Stimulated activated CD8-positive, alpha-beta memory T cell treated with anti-CD3 and anti-CD28 coated beads, Interleukin-7, amount 100 ng/mL, for 4 hours (primary cell): ENCODE measurements at regions not wholly inside any gene's neighbourhood (a gene's known extent, or its start where the extent isn't known, plus 50 kb on each side); places are given as distances from the start of the nearest gene placed in this dataset.

ENCODE experiments used
- DNase-seq, 2 donors: peaks; one replicate each; pipeline ENCODE4 v3.0.0-alpha.2; 2020; ENCODE audit warnings: low read depth in 2 of 2

DNA sequence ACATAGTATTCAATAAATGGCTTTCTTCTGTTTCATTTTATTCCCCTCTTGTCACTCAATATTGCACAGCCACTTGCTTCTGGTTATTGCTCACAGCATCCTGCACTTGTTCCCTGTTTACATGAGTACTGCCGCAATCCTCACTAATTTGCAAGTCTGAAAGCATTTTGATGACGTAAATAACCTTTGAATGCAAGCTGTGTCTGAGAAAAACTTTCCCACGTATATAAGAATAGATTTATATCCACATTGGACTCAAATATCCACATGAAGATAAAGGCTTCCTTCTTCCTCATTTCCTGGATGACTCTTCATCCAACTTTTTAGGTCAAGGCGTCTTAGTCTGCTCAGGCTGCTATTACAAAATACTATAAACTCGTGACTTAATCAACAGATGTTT, 88.2 kb upstream of the DAP start:
- no peak for DNase-seq

DNA sequence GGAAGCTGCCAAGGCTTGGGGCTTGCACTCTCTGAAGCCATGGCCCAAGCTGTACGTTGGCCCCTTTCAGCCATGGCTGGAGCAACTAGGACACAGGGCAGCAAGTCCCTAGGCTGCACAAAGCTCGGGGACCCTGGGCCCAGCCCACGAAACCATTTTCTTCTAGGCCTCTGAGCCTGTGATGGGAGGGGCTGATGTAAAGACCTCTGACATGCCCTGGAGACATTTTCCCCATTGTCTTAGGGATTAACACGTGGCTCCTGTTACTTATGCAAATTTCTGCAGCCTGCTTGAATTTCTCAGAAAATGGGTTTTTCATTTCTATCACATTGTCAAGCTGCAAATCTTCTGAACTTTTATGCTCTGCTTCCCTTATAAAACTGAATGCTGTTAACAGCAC, 83.0 kb upstream of the DAP start:
- no peak for DNase-seq

DNA sequence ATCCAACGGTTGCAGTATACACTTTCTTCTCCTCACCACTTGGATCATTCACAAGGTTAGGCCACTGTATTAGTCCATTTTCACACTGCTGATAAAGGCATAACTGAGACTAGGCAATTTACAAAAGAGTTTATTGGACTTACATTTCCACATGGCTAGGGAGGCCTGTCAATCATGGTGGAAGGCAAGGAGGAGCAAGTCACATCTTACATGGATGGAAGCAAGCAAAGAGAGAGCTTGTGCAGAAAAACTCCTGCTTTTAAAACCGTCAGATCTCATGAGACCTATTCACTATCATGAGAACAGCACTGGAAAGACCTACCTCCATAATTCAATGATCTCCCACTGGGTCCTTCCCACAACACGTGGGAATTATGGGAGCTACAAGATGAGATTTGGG, 81.8 kb upstream of the DAP start:
- no peak for DNase-seq

DNA sequence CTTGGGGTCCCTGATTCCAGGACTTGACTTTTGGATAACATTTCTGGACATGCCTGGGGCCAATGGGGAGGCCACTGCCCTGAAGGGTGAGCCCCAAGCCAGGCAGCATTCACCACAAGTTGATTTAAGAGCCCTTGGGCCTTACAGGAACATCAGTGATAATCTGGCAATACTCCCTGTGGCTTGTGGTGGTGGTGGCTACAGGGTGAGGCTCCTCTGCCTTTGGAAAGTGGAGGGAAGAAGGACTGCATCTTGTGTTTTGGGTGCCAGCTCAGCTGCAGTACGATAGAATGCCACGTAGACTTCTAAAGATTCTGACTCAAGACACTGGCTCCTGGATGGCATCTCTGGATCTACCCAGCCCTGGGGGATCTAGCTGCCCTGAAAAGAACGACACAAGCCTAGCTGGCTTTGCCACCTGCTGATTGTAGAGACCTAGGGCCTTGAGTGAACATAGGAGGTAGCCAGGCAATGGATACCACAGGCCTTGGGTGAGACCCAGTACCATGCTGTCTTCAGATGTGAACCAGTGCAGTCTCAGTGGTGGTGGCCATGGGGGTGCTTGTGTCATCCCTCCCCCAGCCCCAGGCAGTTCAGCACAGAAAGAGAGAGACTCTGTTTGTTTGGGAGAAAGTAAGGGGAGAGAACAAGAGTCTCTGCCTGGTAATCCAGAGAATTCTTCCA, 79.0 kb upstream of the DAP start:
- no peak for DNase-seq

DNA sequence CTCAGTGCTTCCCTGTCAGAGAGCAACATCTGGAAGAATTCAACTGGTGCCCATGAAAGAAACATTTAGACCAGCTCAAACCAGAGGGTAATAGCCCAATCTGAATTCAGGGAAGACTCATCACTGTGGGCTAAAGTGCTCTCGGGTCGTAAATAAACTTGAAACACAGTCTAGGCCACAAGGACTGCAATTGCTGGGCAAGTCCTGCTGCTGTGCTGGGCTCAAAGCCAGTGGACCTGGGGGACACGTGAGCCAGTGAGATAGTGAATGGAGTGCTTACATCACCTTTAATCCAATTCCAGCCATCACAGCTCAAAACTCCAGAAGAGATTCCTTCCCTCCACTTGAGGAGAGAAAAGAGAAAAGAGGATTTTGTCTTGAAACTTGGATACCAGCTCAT, 78.1 kb upstream of the DAP start:
- DNase-seq = no peak

DNA sequence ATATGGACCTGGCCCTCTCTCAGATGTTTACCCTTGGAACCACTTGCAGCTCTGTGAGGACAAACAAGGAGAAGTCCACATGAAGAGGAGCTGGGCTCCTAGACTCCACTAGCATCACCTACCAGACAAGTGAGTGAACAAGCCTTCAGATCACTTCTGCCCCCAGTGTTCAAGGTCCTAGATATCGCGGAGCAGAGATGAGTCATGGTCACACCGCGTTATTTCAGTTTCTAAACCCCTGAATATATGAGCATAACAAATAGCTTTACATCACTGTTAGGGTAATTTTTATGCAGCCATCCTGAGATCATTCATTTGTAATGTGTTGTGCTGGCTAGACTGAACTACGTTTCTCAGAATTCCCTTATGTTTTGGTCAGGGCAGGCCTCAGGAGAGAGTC, 77.0 kb upstream of the DAP start:
- DNase-seq = no peak

DNA sequence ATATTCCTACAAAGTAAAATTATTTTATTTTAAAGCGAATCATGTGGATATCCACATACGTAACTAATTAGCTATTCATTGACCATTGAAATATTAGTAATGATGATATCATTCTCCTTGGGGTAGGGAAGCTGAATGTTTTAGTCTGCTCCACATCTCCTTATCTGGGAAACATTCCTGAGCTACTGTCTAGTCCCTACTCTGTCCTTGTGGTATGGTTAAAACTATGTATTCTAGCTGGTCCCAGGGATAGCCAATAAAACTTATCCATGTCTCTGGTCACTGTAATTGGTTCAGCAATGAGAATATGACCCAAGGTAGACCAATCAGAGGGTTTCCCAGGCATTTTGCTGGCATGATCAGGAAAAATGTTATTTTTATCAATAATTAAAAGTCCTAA, 76.0 kb upstream of the DAP start:
- DNase-seq = no peak

DNA sequence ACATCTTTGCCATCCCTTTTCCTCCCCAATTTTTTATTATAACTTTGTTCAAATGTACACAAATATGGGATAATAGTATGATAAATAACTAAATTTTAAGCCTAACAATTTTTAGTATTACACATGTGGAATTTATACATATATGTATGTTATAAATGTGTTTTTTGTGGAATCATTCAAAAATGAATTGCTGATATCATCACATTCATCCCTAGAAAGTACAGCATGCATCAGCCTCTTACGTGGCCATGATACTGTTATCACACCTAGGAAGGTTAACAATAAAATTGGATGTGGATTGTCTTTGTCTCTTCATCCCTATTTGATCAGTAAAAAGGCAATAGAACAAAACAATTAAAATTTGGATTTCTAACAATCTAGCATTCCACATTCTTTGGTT, 73.7 kb upstream of the DAP start:
- DNase-seq = no peak

DNA sequence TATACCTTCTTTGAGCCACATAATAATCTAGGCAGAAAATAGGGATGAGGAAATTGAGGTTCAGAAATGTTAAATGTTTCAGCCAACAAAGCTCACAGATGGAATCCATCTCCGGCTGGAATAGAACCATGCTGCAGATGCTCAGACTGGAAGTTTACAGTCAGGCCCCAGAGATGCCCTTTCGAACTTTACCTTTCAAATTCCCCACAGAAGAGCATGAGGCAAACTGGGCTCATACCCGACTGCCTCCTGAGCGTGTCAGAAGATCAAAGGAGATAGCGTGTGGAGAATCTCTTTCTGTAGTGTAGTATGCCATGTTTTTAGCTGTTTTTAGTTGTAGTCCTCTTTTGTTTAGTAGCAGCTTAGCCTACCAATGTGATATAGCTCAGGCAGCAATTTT, 72.0 kb upstream of the DAP start:
- DNase-seq = no peak

DNA sequence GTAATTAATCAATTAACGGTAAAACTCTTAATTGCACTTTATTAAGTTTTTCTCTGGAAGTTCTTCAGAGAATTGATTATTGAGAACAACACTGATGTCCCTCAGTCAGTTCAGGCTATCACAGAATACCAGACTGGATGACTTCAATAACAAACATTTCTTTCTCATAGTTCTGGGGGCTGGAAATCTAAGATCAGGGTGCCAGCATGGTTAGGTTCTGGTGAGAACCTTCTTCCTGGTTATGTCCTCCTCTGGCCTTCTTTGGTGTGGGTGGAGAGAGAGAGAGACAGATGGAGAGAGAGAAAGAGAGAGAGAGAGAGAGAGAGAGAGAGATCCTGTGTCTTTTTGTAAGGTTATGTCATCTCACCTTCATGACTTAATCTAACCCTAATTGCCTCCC, 71.4 kb upstream of the DAP start:
- no peak for DNase-seq

DNA sequence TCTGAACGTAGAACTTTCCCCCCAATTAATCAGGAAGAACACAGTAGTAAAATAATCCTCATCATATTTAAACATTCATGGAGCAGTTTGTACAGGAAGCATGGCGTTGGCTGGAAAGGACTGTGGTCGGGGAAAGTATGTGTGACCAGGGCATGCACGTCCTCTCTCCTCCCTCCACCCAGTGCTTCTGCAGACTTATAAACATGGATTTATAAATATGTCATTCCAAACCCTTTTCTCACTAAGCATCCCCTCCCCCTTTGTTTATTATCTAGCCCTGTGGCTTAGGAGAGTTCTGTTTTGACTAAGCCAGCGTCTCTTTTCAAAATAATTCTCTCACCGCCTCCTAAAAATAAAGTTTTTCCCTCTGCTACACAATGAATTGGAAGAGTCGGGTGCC, 70.4 kb upstream of the DAP start:
- no peak for DNase-seq

DNA sequence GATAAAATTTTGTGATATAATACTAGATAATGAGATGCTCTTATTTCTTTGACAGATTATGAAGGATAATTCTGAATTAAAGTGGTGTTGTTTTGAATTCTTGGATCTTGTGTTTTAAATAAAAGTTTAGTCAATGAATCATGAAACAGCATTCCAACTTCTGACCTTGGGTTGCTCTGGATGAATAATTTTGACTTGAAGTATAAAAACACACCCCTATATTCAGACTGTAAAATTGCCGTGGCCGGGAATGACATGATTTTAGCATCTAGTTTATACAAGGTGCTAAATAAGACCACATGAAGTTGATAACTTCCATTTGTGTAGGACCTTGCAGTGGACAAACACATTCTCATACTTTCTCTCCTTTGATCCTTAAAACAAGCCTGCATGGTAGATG, 67.2 kb upstream of the DAP start:
- no peak for DNase-seq

DNA sequence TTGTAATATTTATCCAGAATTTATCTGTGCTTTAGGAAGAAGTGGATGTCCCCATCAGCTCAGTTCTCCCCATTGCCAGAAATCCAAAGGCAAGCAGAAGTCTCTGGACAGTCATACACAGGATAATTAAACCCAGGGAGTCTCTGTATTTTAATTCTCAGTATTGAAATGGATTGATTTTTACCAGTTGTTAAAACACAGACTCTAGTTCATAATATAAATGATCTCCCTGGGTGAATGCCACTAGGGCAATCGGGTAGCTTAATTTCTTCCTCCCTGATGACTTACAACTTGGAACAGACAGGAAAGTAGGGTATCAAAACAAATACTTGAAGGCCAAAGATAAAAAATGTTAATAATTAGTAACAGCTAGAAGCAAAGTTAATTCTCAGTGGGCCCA, 66.5 kb upstream of the DAP start:
- no peak for DNase-seq

DNA sequence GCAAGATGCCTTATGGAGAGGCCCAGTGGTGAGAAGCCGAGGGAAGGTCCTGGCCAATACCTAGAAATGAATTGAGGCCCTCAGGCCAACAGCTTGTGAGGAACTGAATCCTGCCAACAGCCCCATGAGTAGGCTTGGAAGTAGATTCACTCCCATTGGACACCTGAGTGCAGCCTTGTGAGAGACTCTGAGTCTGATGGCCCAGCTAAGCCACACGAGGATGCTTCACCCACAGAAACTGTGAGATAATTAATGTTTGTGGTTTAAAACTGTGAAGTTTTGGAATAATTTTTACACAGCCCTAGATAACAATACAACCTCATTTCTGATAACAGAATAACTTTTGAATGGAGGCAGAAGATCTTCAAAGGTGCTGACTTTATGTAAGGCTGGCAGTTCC, 65.9 kb upstream of the DAP start:
- DNase-seq = no peak

DNA sequence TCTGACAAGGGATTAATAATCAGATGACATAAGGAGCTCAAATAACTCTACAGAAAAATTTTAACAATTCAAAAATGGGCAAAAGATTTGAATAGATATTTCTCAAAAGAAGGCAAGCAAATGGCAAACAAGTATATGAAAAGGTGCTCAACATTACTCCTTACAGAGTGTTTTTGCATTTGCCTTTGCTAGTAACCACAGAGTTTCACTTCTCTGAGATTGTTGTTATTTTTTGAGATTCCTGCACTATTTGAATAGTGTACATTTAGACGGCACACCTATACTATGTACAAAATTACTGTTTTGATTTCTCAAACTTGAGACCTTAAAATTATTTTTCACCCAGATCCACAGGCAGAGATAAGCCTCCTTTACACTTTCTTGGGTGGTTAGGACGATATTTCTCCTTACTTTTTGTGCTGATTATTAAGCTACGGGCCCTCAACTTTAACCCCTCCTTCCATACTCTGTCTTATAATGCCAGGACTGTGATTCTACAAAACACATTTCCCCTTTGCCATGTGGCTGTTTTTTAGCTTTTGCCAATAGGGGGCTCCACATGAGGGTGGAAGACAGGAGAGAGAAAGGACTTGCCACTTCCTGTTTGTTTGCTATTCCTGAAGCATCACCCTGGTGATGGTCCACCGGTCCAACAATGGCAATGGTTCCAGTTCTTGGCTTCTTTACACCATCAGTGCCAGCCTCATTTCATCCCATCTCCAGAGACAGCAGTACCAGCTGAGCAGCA, 65.0 kb upstream of the DAP start:
- no peak for DNase-seq

DNA sequence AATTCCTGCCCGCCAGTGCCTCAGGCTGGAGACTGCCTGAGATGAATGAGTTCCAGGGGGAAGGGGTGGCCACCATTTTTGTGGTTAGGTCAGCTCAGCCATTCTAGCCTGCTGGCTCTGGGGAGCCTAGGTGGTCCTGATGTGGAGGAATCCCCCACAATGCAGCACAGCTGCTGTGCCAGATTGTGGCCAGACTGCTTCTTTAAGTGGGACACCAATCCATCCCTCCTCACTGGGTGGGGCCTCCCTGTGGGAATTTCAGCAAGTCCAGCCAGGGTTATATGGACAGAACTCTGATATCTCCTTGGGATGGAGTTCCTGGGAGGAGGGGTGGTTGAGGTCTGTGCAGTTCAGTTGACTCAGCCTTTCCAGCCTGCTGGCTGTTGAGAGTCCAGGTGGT, 51.2 kb upstream of the DAP start:
- DNase-seq = no peak
